GM23338 (cell line): ENCODE measurements at regions not wholly inside any gene's neighbourhood (a gene's known extent, or its start where the extent isn't known, plus 50 kb on each side); places are given as distances from the start of the nearest gene placed in this dataset.

Experiments used
- ATAC-seq: fragments of 200-7000 bp; cut with Tn5 transposase; 3 replicates; pipeline ENCODE4 v1.9.1; 2020
- DNase-seq: peaks from one replicate; pipeline ENCODE4 v3.0.0-alpha.2; 2015; ENCODE audit warnings: low spot score
- H2AFZ ChIP-seq: fragments of 200-600 bp; sonication (generic); 2 replicates; pipeline ENCODE4 v1.8.0; 2016; ENCODE audit warnings: antibody characterized with exemption, mild to moderate bottlenecking, moderate library complexity
- H3F3A ChIP-seq: fragments of 200-600 bp; sonication (generic); replicated peaks from 2 replicates; pipeline ENCODE4 v1.8.0; 2017; ENCODE audit warnings: antibody characterized with exemption, mixed run types, low read depth
- H3K27ac ChIP-seq: fragments of 200-600 bp; sonication (generic); 2 replicates; pipeline ENCODE4 v1.6.1; 2016; ENCODE audit warnings: low read depth
- H3K27me3 ChIP-seq: fragments of 200-600 bp; sonication (generic); 2 replicates; pipeline ENCODE4 v1.8.0; 2016; ENCODE audit warnings: mild to moderate bottlenecking, mixed run types, moderate library complexity; ENCODE audit not compliant: insufficient read depth
- H3K36me3 ChIP-seq: fragments of 200-600 bp; sonication (generic); 2 replicates; pipeline ENCODE4 v1.8.0; 2016; ENCODE audit warnings: mild to moderate bottlenecking; ENCODE audit not compliant: insufficient read depth
- H3K4me1 ChIP-seq: fragments of 200-600 bp; sonication (generic); 2 replicates; pipeline ENCODE4 v1.8.0; 2016; ENCODE audit warnings: mild to moderate bottlenecking, moderate library complexity; ENCODE audit not compliant: insufficient read depth
- H3K4me2 ChIP-seq: fragments of 200-600 bp; sonication (generic); 2 replicates; pipeline ENCODE4 v1.7.1; 2017; ENCODE audit warnings: mixed run types
- H3K4me3 ChIP-seq: fragments of 200-600 bp; sonication (generic); 2 replicates; pipeline ENCODE4 v1.6.1; 2016; ENCODE audit warnings: mixed run types
- H3K79me2 ChIP-seq: fragments of 200-600 bp; sonication (generic); replicated peaks from 2 replicates; pipeline ENCODE4 v1.8.0; 2017; ENCODE audit warnings: mild to moderate bottlenecking; ENCODE audit not compliant: insufficient read depth
- H3K9me2 ChIP-seq: fragments of 200-600 bp; sonication (generic); 2 replicates; pipeline ENCODE4 v1.8.0; 2017; ENCODE audit not compliant: insufficient read depth
- H4K20me1 ChIP-seq: fragments of 200-600 bp; sonication (generic); replicated peaks from 2 replicates; pipeline ENCODE4 v1.8.0; 2017; ENCODE audit warnings: mild to moderate bottlenecking; ENCODE audit not compliant: insufficient read depth
- H3K27ac Mint-ChIP-seq: 2 replicates; pipeline ENCODE4 v1.8.0; 2020; ENCODE audit warnings: inconsistent platforms, mild to moderate bottlenecking, moderate library complexity, mixed read lengths
- H3K27me3 Mint-ChIP-seq: 3 replicates; pipeline ENCODE4 v1.8.0; 2022; ENCODE audit warnings: low read depth, mild to moderate bottlenecking, moderate library complexity, mixed read lengths, inconsistent platforms; ENCODE audit not compliant: insufficient read depth, poor library complexity
- H3K36me3 Mint-ChIP-seq: 3 replicates; pipeline ENCODE4 v1.8.0; 2021; ENCODE audit warnings: low read depth, mild to moderate bottlenecking, inconsistent platforms, moderate library complexity, mixed read lengths
- H3K4me1 Mint-ChIP-seq: 3 replicates; pipeline ENCODE4 v1.8.0; 2020; ENCODE audit warnings: mild to moderate bottlenecking, inconsistent platforms, mixed read lengths
- H3K4me3 Mint-ChIP-seq: 3 replicates; pipeline ENCODE4 v1.8.0; 2021; ENCODE audit warnings: moderate library complexity, mild to moderate bottlenecking, inconsistent platforms, mixed read lengths
- H3K9me3 Mint-ChIP-seq: 3 replicates; pipeline ENCODE4 v1.8.0; 2020; ENCODE audit warnings: moderate library complexity, mild to moderate bottlenecking, inconsistent platforms, mixed read lengths
- CREB1 ChIP-seq: fragments of 250-450 bp; sonication (Bioruptor Pico); IDR thresholded peaks from 2 replicates; pipeline ENCODE4 v1.5.0; 2020; ENCODE audit warnings: low read depth, mild to moderate bottlenecking, moderate library complexity
- EZH2 ChIP-seq: fragments of 200-600 bp; sonication (generic); IDR thresholded peaks from one replicate; pipeline ENCODE4 v1.8.0; 2017; ENCODE audit warnings: antibody characterized with exemption, mild to moderate bottlenecking, low read depth; ENCODE audit not compliant: unreplicated experiment
- EZH2phosphoT487 ChIP-seq: fragments of 200-600 bp; sonication (generic); IDR thresholded peaks from one replicate; pipeline ENCODE4 v1.8.1; 2018; ENCODE audit warnings: antibody characterized with exemption; ENCODE audit not compliant: unreplicated experiment
- STAT1 ChIP-seq: IDR thresholded peaks from one replicate; pipeline ENCODE4 v1.6.1; 2016; ENCODE audit warnings: antibody characterized with exemption; ENCODE audit not compliant: unreplicated experiment
- ZNF114 ChIP-seq: fragments of 250-450 bp; sonication (Bioruptor Pico); IDR thresholded peaks from 2 replicates; pipeline ENCODE4 v1.5.0; 2020; ENCODE audit warnings: mild to moderate bottlenecking, moderate library complexity
- ZNF331 ChIP-seq: fragments of 250-450 bp; sonication (Bioruptor Pico); IDR thresholded peaks from 2 replicates; pipeline ENCODE4 v1.5.0; 2020; ENCODE audit warnings: low read depth, mild to moderate bottlenecking, moderate library complexity
- TF ChIP-seq, protein P1 (sequence below): IDR thresholded peaks from 2 replicates; pipeline ENCODE4 v1.6.1; 2016; ENCODE audit warnings: antibody characterized with exemption
- TF ChIP-seq, protein P2 (sequence below): fragments of 250-450 bp; sonication (Bioruptor Pico); IDR thresholded peaks from 2 replicates; pipeline ENCODE4 v1.5.0; 2020; ENCODE audit warnings: mild to moderate bottlenecking, moderate library complexity

DNA sequence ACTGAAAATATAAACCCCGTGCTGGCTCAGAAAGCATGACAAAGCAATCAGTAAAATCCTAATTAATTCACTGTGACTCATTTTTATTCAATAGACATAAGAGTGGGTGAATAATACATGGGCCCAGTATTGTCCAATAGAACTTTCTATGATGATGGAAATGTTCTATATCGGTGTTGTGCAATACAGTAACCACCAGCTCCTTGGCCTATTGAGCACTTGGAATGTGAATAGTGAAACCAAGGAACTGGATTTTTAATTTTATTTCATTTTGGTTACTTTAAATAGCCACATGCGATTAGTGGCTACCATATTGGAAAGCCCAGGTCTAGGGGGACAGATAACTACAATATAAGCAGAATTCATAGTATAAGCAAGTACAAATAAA is 69.8 kb upstream of the PPP2R3A start:
- H3K4me3 ChIP-seq, result no peak overlapping the region
- H3K79me2 ChIP-seq, result no peaks in the 10 kb centered on the region
- Mint-ChIP-seq H3K4me1 (peaks cover 6% of the 10 kb centered on the region; the same call in 2 of the 3 replicates), H3K4me3 (no peak overlapping the region), H3K36me3 (no peaks in the 10 kb centered on the region), H3K27me3 (no peaks in the 10 kb centered on the region), H3K27ac (no peak overlapping the region), H3K9me3 (no peaks in the 10 kb centered on the region)
- H3K9me2 ChIP-seq, result no peaks in the 10 kb centered on the region
- no peaks in the 10 kb centered on the region for H3F3A ChIP-seq
- peaks cover 6% of the 10 kb centered on the region; the same call in 1 of the 2 replicates for H3K4me1 ChIP-seq
- H3K27ac ChIP-seq, result no peak overlapping the region
- no peak overlapping the region for H2AFZ ChIP-seq
- DNase-seq, result no peak
- no peaks in the 10 kb centered on the region for H3K36me3 ChIP-seq
- no peaks in the 10 kb centered on the region for H4K20me1 ChIP-seq
- no peak overlapping the region for H3K4me2 ChIP-seq
- TF ChIP-seq EZH2phosphoT487 (no peak), EZH2 (no peak), ZNF114 (no peak), STAT1 (no peak), CREB1 (CRISPR knock-in tag) (no peak), ZNF331 (CRISPR knock-in tag) (no peak)
- TF ChIP-seq, protein P1, sequence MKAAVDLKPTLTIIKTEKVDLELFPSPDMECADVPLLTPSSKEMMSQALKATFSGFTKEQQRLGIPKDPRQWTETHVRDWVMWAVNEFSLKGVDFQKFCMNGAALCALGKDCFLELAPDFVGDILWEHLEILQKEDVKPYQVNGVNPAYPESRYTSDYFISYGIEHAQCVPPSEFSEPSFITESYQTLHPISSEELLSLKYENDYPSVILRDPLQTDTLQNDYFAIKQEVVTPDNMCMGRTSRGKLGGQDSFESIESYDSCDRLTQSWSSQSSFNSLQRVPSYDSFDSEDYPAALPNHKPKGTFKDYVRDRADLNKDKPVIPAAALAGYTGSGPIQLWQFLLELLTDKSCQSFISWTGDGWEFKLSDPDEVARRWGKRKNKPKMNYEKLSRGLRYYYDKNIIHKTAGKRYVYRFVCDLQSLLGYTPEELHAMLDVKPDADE, result no peak
- TF ChIP-seq, protein P2, sequence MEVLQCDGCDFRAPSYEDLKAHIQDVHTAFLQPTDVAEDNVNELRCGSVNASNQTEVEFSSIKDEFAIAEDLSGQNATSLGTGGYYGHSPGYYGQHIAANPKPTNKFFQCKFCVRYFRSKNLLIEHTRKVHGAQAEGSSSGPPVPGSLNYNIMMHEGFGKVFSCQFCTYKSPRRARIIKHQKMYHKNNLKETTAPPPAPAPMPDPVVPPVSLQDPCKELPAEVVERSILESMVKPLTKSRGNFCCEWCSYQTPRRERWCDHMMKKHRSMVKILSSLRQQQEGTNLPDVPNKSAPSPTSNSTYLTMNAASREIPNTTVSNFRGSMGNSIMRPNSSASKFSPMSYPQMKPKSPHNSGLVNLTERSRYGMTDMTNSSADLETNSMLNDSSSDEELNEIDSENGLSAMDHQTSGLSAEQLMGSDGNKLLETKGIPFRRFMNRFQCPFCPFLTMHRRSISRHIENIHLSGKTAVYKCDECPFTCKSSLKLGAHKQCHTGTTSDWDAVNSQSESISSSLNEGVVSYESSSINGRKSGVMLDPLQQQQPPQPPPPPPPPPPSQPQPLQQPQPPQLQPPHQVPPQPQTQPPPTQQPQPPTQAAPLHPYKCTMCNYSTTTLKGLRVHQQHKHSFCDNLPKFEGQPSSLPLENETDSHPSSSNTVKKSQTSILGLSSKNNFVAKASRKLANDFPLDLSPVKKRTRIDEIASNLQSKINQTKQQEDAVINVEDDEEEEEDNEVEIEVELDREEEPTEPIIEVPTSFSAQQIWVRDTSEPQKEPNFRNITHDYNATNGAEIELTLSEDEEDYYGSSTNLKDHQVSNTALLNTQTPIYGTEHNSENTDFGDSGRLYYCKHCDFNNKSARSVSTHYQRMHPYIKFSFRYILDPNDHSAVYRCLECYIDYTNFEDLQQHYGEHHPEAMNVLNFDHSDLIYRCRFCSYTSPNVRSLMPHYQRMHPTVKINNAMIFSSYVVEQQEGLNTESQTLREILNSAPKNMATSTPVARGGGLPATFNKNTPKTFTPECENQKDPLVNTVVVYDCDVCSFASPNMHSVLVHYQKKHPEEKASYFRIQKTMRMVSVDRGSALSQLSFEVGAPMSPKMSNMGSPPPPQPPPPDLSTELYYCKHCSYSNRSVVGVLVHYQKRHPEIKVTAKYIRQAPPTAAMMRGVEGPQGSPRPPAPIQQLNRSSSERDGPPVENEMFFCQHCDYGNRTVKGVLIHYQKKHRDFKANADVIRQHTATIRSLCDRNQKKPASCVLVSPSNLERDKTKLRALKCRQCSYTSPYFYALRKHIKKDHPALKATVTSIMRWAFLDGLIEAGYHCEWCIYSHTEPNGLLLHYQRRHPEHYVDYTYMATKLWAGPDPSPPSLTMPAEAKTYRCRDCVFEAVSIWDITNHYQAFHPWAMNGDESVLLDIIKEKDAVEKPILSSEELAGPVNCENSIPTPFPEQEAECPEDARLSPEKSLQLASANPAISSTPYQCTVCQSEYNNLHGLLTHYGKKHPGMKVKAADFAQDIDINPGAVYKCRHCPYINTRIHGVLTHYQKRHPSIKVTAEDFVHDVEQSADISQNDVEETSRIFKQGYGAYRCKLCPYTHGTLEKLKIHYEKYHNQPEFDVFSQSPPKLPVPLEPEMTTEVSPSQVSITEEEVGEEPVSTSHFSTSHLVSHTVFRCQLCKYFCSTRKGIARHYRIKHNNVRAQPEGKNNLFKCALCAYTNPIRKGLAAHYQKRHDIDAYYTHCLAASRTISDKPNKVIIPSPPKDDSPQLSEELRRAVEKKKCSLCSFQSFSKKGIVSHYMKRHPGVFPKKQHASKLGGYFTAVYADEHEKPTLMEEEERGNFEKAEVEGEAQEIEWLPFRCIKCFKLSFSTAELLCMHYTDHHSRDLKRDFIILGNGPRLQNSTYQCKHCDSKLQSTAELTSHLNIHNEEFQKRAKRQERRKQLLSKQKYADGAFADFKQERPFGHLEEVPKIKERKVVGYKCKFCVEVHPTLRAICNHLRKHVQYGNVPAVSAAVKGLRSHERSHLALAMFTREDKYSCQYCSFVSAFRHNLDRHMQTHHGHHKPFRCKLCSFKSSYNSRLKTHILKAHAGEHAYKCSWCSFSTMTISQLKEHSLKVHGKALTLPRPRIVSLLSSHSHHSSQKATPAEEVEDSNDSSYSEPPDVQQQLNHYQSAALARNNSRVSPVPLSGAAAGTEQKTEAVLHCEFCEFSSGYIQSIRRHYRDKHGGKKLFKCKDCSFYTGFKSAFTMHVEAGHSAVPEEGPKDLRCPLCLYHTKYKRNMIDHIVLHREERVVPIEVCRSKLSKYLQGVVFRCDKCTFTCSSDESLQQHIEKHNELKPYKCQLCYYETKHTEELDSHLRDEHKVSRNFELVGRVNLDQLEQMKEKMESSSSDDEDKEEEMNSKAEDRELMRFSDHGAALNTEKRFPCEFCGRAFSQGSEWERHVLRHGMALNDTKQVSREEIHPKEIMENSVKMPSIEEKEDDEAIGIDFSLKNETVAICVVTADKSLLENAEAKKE (CRISPR knock-in tag), result no peak
- no peaks in the 10 kb centered on the region for H3K27me3 ChIP-seq
- no peak for ATAC-seq
